Hypothalamus (tissue), 51 donors: ENCODE measurements at regions not wholly inside any gene's neighbourhood (a gene's known extent, or its start where the extent isn't known, plus 50 kb on each side); places are given as distances from the start of the nearest gene placed in this dataset.

Experiments used
- DNase-seq, 51 donors: peaks; one replicate each; lab custom pipeline; 2025; lab: John Stamatoyannopoulos, UW

GRCh38 chr5:115379622-115380344 is 83.3 kb upstream of the CCDC112 start:
- DNase-seq, result no peak

- no peak for DNase-seq
These were observed 82.3 kb upstream of the CCDC112 start for GRCh38 chr5:115378754-115379153.

- peak in 1 of 51 donors; percentile 22 for DNase-seq
These were observed 81.2 kb upstream of the CCDC112 start for GRCh38 chr5:115377468-115378217.

- no peak for DNase-seq
These were observed 79.4 kb upstream of the CCDC112 start for GRCh38 chr5:115375893-115376292.

- DNase-seq, result no peak
These were observed 77.8 kb upstream of the CCDC112 start for GRCh38 chr5:115374057-115374775.

- peak in 1 of 51 donors; percentile 12 for DNase-seq
These were observed 75.7 kb upstream of the CCDC112 start for GRCh38 chr5:115372146-115372545.

GRCh38 chr5:115369430-115370144 is 73.1 kb upstream of the CCDC112 start:
- DNase-seq, result no peak

- DNase-seq, result no peak
These were observed 69.8 kb upstream of the CCDC112 start for GRCh38 chr5:115366223-115366622.

GRCh38 chr5:115363879-115364278 is 67.4 kb upstream of the CCDC112 start:
- DNase-seq, result no peak

- DNase-seq, result no peak
These were observed 63.7 kb upstream of the CCDC112 start for GRCh38 chr5:115360046-115360685.

GRCh38 chr5:115355767-115356381 is 59.4 kb upstream of the CCDC112 start:
- DNase-seq, result no peak

- DNase-seq, result no peak
These were observed 58.6 kb upstream of the CCDC112 start for GRCh38 chr5:115355095-115355494.

- DNase-seq, result no peak
These were observed 57.8 kb upstream of the CCDC112 start for GRCh38 chr5:115354246-115354645.

- DNase-seq, result no peak
These were observed 56.1 kb upstream of the CCDC112 start for GRCh38 chr5:115352571-115352970.

- no peak for DNase-seq
These were observed 55.1 kb upstream of the CCDC112 start for GRCh38 chr5:115351356-115352195.

GRCh38 chr5:115350894-115351293 is 54.4 kb upstream of the CCDC112 start:
- no peak for DNase-seq

- DNase-seq, result no peak
These were observed 52.8 kb upstream of the CCDC112 start for GRCh38 chr5:115349001-115349817.

GRCh38 chr5:115348175-115348574 is 51.7 kb upstream of the CCDC112 start:
- no peak for DNase-seq
